Transverse colon (tissue), 4 donors: ENCODE measurements at regions not wholly inside any gene's neighbourhood (a gene's known extent, or its start where the extent isn't known, plus 50 kb on each side); places are given as distances from the start of the nearest gene placed in this dataset.

Experiments
- DNase-seq: peaks from one replicate; pipeline ENCODE4 v3.0.0-alpha.2; 2019
- H3K27ac ChIP-seq, 4 donors: fragments of 200-600 bp; sonication (generic); 2 replicates each; pipeline ENCODE4 v1.5.1; 2016 to 2018; ENCODE audit warnings: inconsistent platforms in 4 of 4
- H3K27me3 ChIP-seq: fragments of 200-600 bp; sonication (generic); 2 replicates; pipeline ENCODE4 v1.5.1; 2017; ENCODE audit warnings: inconsistent platforms
- H3K36me3 ChIP-seq, 4 donors: fragments of 200-600 bp; sonication (generic); 2 replicates each; pipeline ENCODE4 v1.5.1; 2017 to 2019; ENCODE audit warnings: inconsistent platforms in 4 of 4
- H3K4me1 ChIP-seq, 4 donors: fragments of 200-600 bp; sonication (generic); 2 replicates each; pipeline ENCODE4 v1.5.1; 2017 to 2020; ENCODE audit warnings: inconsistent platforms in 4 of 4
- H3K4me3 ChIP-seq, 4 donors: fragments of 200-600 bp; sonication (generic); 1 replicate in 1 of 4; 2 replicates in 3 of 4; pipeline versions ENCODE4 v1.5.1 to v1.6.1; 2017 to 2019; ENCODE audit warnings: inconsistent platforms in 4 of 4
- H3K9me3 ChIP-seq, 2 donors: fragments of 200-600 bp; sonication (generic); 2 replicates each; pipeline ENCODE4 v1.5.1; 2017 to 2019; ENCODE audit warnings: inconsistent platforms in 2 of 2
- EP300 ChIP-seq: sonication (generic); formaldehyde crosslinking; IDR thresholded peaks from one replicate; pipeline ENCODE4 v1.6.1; 2017; ENCODE audit warnings: antibody characterized with exemption, low read depth
- POLR2A ChIP-seq: fragments of 450-650 bp; IDR thresholded peaks from one replicate; pipeline ENCODE4 v1.6.1; 2016; ENCODE audit warnings: antibody characterized with exemption, mild to moderate bottlenecking, moderate library complexity
- POLR2AphosphoS5 ChIP-seq, 3 donors: sonication (generic); formaldehyde crosslinking; IDR thresholded peaks; one replicate each; pipeline ENCODE4 v1.6.1; 2016; ENCODE audit warnings: antibody characterized with exemption in 3 of 3
- WGBS, 2 donors: methylation state at CpG; one replicate each; pipeline ENCODE4 v1.1.5; 2018; ENCODE audit warnings: low coverage in 1 of 2; 5-methylcytosine and 5-hydroxymethylcytosine counted together
- in situ Hi-C, 4 donors: fragments of 200-750 bp; cut with MboI; loops; one replicate each; pipeline versions ENCODE4 v1.15.0 to v1.15.1; 2017; ENCODE audit warnings: low sequenced_read_pairs in 3 of 4, low pct_ligation_motif_present in 1 of 4, low pct_unique_long_range_greater_than_20kb in 1 of 4
- intact Hi-C: fragments of 100-400 bp; cut with DNase I; formaldehyde crosslinking; loops from one replicate; pipeline ENCODE4 v1.15.1; 2023; ENCODE audit warnings: low total_unique reads
- TF ChIP-seq, protein P1 (sequence below), 5 experiments: fragments of 200-600 bp in 3 of 5; fragments of 450-650 bp in 2 of 5; sonication (generic) in 3 of 5; IDR thresholded peaks; 1 replicate in 2 of 5; 2 replicates in 3 of 5; pipeline ENCODE4 v1.5.1; 2016 to 2017; ENCODE audit warnings: antibody characterized with exemption in 5 of 5, inconsistent platforms in 3 of 5, mild to moderate bottlenecking in 2 of 5, moderate library complexity in 1 of 5

DNA sequence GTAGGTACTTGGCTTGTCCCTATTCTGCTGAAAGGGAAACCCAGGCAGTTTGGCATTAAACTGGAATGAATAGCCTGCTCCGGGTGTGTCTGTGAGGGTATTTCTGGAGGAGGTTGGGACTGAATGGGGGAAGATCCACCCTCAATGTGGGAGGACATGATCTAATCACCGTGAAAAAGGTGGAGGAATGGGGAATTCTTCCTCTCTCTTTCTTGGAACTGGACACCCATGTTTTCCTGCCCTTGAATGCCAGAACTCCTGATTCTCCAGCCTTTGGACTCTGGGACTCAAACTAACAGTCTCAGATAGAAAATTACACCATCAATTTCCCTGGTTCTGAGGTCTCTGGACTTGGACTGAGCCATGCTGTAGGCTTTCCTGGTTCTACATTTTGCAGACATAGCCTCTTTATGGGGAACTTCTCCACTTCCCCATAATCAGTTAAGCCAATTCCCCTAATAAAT is 391.7 kb downstream of the EDEM1 start:
- H3K36me3 ChIP-seq, result no peaks in the 10 kb centered on the region
- in situ Hi-C loops, result no loop called here
- H3K9me3 ChIP-seq, result no peaks in the 10 kb centered on the region
- H3K4me1 ChIP-seq, result peaks cover 0 to 20% (median 5%) of the 10 kb centered on the region in 4 donors
- no peaks in the 10 kb centered on the region for H3K27me3 ChIP-seq
- H3K4me3 ChIP-seq, result no peak overlapping the region
- intact Hi-C loops, result no loop called here
- TF ChIP-seq POLR2A, result no peak
- TF ChIP-seq POLR2AphosphoS5 (IDR thresholded peaks at IDR 0.05), result no peak
- TF ChIP-seq, protein P1, sequence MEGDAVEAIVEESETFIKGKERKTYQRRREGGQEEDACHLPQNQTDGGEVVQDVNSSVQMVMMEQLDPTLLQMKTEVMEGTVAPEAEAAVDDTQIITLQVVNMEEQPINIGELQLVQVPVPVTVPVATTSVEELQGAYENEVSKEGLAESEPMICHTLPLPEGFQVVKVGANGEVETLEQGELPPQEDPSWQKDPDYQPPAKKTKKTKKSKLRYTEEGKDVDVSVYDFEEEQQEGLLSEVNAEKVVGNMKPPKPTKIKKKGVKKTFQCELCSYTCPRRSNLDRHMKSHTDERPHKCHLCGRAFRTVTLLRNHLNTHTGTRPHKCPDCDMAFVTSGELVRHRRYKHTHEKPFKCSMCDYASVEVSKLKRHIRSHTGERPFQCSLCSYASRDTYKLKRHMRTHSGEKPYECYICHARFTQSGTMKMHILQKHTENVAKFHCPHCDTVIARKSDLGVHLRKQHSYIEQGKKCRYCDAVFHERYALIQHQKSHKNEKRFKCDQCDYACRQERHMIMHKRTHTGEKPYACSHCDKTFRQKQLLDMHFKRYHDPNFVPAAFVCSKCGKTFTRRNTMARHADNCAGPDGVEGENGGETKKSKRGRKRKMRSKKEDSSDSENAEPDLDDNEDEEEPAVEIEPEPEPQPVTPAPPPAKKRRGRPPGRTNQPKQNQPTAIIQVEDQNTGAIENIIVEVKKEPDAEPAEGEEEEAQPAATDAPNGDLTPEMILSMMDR (IDR thresholded peaks at IDR 0.05), result no peak
- 73% methylated on average over 2 of the region's 2 CpGs; no CpG with 5 or more reads in 1 of the 2 donors for WGBS, 2 donors
- H3K27ac ChIP-seq, result no peak overlapping the region
- no peak for DNase-seq

DNA sequence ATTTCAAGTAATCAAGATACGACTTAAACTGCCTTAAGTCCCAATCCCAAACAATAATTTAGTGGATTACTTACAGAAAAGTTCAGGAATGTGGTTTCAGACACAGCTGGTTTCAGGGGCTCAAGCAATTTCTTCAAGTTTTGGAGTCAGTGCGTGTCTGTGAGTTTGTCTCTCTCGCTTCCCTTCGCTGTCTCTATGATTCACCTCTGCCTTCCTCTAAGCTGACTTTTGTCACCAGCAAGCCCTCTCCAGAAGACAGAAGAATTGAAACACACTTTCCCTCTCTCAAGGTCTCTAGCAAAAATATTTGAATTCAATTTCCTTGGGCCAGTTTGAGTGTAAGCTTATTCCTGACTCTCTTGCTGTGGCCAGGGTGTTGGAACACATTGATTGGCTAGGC is 392.4 kb downstream of the EDEM1 start:
- in situ Hi-C loops (no loop called here), intact Hi-C loops (no loop called here)
- Histone ChIP-seq H3K27ac (no peak overlapping the region), H3K4me3 (no peak overlapping the region), H3K27me3 (no peaks in the 10 kb centered on the region), H3K4me1 (peaks cover 0 to 23% (median 5%) of the 10 kb centered on the region in 4 donors), H3K9me3 (no peaks in the 10 kb centered on the region), H3K36me3 (no peaks in the 10 kb centered on the region)
- no peak for DNase-seq
- TF ChIP-seq POLR2A (no peak), POLR2AphosphoS5 (IDR thresholded peaks at IDR 0.05) (no peak), EP300 (no peak)
- TF ChIP-seq, protein P1 (IDR thresholded peaks at IDR 0.05), result no peak
- 81 to 89% methylated on average over 4 of the region's 4 CpGs for WGBS, 2 donors

DNA sequence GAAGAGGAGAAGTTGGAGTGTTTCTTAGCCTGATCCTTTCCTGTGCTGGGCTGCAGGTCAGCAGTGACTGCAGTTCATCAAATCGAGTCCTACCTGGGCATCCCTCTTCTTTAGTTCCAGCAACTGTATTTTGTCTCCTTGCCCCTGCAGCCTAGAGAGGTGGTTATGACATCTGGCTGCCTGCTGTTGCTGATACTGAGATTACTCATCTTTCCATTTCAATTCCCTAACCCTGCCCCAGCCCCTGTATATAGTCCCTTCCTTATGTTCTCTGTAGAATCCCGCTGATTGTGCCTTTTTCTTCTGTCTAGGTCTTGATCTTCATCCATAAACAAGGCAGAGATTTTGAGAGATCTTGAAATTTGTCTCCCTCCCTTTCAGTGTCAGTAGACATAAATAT is 393.3 kb downstream of the EDEM1 start:
- intact Hi-C loops, result no loop called here
- WGBS, 2 donors, result 60 to 78% methylated on average over 1 to 2 of the region's 2 CpGs
- Histone ChIP-seq H3K36me3 (no peaks in the 10 kb centered on the region), H3K9me3 (no peaks in the 10 kb centered on the region), H3K4me3 (no peak overlapping the region), H3K27me3 (no peaks in the 10 kb centered on the region), H3K4me1 (peaks cover 0 to 18% (median 3%) of the 10 kb centered on the region in 4 donors), H3K27ac (no peak overlapping the region)
- in situ Hi-C loops, result no loop called here
- TF ChIP-seq, protein P1 (IDR thresholded peaks at IDR 0.05), result no peak
- TF ChIP-seq POLR2AphosphoS5 (IDR thresholded peaks at IDR 0.05) (no peak), POLR2A (no peak), EP300 (no peak)
- no peak for DNase-seq

DNA sequence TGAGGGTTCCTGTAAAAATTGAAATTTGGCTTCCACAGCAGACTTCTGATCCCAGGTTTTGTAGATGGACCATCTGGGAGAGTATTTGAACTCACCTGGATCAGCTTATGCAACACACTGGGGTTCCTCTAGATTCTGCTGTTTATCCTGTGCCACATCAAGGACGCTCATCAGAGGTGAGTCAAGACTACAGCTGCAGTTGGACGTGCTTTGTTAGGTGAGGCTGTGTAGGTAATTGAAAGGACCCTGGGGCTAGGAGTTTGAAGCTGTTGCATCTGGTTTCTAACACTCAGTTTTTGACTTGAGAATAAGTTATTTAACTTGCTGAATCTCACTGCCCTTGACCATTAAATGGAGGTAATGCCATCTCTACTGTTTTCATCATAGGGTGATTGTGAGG is 394.2 kb downstream of the EDEM1 start:
- Histone ChIP-seq H3K9me3 (no peaks in the 10 kb centered on the region), H3K27me3 (no peaks in the 10 kb centered on the region), H3K36me3 (no peaks in the 10 kb centered on the region), H3K4me3 (no peak overlapping the region), H3K4me1 (peaks cover 0 to 12% (median 1%) of the 10 kb centered on the region in 4 donors), H3K27ac (no peak overlapping the region)
- TF ChIP-seq POLR2AphosphoS5 (IDR thresholded peaks at IDR 0.05) (no peak), POLR2A (no peak), EP300 (no peak)
- TF ChIP-seq, protein P1 (IDR thresholded peaks at IDR 0.05), result no peak
- WGBS, 2 donors, result 82% methylated on average over 2 of the region's 2 CpGs; no CpG with 5 or more reads in 1 of the 2 donors
- in situ Hi-C loops, result no loop called here
- no peak for DNase-seq
- intact Hi-C loops, result no loop called here
